GM18519 (cell line): ENCODE measurements at regions not wholly inside any gene's neighbourhood (a gene's known extent, or its start where the extent isn't known, plus 50 kb on each side); places are given as distances from the start of the nearest gene placed in this dataset.

ENCODE experiments used
- ATAC-seq: cut with Tn5 transposase; IDR thresholded peaks from one replicate; pipeline ENCODE4 v1.9.1; 2021; ENCODE audit warnings: mild to moderate bottlenecking, moderate library complexity; ENCODE audit not compliant: unreplicated experiment, low FRiP score

DNA sequence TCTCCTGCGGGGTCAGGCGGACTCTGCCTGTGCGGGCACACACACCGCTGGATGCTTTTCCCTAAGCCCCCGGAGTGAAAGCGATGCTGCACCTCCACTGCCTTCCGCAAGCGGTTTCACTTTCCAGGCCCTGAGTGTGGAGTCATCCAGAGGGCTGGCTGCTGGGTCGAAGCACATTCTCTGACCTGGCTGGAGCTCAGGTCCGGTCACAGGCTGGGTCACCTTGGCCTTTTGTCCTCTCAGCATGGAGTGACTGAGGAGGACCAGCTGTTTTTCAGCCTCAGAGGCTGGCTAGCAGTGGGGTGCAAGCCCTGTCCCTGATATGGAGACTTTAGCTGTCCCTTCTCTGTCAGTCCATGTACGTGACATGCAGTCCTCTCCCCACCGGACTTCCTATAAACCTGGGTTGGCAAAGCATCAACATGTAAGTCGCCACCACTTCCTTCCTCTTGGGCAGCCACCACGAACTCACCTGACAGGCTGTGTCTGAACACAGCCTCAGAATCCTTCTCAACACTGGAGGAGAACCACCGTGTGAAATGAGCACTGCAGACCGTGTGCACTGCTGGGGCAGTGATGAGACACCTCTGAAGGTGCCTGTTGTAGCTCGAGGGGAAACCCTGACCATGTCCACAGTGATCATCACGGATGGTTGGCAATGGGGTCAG lies 51.3 kb downstream of the GADD45G start:
- ATAC-seq = no peak

DNA sequence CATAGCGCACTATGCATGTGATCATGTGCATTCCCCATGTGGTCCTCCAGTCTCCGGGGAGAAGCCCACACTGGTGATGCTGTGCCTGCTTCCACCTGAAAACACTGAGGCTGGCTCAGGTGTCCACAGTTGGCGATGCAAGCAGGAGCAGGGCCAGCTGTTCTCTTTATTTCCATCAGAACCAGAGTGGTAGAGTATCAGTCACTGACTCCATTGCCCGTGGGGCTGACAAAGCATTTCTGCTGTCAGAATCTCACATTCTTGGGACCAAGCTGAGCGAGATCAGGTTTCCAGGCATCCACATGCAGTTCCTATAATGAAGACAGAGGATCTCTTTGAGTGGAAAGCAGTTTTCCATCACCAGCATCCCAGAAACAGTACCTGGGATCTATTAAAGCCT lies 52.5 kb downstream of the GADD45G start:
- ATAC-seq = no peak

DNA sequence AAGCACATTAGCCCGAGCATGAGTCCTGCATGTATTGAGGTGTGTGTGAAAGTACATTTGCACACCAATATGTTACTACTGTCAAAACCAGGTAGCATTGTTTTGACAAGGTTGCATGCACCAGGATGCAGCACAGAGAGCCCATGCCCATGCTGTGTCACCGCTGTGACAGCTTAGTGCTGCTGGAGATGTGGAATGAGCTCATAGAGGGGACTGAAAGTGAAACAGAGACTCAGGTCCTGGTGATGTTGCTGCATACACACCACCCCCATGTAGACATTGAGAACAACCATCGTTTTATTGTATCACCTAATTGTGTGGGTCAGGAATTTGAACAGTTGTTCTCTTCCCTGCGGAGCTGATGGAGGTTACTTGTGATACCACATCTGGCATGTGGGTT lies 53.0 kb downstream of the GADD45G start:
- peak; percentile 64 for ATAC-seq

DNA sequence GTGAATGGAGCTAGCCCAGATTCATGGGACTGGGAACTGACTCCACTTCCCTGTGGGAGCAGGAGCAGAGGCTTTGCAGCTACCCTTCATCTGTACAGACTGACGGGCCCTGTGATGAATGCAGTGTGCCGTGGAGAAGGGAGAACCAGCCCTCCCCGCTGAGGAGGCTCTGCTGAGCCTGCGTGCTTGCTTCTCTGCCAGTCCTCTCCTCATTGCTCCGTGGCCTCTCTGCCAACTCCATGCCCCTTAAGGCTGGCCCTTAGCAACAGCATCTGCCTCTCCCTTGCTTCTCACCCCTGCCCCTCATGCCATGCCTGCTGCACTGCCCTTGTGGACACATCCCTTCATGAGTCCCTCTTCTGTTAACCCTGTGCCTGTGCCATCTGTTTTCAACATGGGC lies 53.6 kb downstream of the GADD45G start:
- ATAC-seq = no peak

DNA sequence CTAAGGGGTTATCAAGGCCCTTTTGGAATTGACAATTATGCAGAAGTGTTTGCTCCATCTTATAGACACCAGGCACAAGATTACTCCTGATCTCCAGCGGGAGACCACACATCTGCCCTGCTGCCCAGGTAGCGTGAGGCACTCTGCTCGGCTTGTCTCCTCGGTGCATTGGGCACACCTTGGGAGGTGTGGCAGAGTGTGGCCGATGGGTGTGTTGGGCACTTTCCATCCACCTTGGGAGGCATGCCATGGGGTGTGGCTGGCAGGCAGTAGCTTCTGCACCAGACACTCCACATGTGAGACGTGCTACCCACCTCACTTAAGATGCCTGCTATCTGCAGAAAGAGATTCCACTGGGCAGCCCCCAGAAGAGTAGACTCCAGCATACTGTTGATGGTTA lies 54.1 kb downstream of the GADD45G start:
- ATAC-seq = no peak

DNA sequence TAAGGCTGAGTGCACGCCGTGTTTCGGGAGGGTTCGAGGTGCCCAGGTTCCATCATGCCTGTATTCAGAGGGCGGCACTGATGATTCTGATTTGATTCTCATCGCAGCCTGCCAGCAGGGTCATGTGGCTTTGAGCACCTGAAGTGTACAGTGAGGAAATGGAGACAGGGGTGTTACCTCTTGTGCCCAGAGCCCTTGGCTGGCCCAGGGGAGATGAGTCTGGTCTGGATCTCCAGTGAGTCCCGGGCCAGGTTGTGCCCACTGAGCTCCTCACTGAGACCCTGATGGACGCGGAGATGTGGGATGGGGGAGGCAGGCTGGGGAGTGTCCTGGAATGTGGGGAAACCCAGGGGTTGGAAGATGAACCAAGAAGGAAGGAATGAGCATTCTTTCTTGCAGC lies 54.7 kb downstream of the GADD45G start:
- no peak for ATAC-seq

DNA sequence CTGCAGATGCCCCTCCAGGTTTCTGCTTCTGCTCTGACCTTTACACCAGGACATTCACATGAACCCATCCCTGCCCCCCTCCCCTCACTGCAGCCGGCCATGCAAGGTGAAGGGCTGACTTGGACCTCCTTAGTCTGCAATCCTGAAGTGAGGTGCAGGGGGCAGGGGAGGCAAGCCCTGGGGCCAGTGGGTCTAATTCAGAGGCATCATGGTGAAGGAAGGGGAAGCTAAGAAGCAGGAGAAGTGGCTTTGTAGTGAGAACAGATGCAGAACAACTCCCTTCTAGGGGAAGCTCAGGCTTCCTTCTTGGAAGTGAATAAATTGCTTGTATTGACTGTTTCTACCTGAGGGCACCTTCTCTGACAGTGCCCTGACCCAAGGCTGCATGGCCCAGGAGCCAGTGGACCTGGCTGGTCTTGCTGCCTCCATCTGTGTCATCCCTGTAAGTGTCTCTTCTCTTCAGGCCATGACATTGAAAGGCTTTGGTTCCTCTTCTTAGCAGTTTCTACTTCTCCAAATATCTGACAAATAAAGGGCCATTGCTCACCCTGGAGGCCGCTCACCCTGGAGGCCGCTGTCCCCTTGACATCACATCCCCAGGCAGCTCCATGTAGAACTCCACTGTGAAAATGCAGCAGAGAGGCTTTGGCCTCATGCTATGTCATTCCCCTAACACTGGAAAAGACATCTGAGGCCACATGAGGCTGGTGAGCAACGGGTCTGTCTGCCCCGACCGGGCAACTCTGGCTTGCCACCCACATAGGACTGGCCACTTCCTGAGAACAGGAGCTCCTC lies 55.3 kb downstream of the GADD45G start:
- ATAC-seq = no peak

DNA sequence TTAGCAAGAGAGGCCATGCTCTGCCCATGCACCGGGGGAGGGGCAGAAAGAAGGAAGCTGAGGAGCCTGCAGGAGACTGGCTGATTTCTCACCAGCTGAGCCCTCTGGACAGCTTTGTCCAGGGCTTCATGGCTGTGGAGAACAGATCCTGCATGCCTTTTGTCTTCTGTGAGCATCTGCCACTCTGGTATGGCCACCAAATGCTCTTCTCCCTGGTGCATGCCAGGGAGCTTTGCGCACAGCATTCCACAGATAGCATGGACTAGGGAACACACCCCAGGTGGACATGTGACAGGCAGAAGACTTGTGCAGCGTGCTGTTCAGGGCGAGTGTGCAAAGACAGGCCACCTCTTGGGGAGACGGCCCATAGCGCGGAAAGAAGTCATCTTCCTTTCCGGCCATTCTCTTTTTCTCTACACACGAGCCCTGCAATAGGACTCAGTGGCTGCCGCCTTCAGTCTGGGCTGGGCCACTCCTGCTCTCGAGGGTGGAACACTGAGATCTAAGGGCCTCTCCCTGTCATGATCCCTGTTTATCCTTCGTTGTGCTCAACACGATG lies 56.7 kb downstream of the GADD45G start:
- ATAC-seq = no peak

DNA sequence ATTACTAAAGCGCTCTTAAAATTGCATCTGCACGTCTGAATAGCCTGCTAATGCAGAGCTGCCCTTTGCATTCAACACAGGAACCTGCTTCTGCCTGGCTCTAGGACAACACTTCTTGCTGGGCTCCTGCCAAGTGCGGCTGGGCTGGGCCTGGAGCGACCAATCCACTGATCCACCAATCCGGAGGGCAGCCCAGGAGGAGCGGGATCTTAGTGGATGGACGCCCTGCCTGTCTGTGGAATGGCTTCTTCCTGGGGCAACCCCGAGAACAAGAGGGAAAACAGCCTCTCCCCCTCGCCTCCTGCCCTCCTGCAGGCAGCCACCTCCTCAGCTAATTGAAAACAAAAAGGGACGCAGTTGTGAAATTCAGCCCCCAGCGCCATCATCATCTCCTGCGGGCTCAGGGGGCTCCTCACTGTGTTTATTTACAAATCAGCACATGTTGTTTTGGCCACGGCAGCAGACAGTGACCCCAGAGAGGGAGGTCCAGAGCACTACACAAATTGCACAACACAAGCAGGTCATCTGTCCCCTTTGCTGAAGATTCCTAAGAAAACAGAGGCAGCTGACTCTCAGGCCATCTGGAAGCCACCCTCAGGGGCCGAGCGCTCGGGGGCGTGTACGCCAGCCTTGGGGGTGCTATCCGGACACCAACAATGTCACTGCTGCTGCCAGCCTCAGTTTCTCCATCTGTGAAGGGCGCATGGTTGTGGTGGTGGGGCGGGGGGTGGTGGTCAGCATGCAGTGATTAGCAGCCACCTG lies 57.3 kb downstream of the GADD45G start:
- no peak for ATAC-seq

DNA sequence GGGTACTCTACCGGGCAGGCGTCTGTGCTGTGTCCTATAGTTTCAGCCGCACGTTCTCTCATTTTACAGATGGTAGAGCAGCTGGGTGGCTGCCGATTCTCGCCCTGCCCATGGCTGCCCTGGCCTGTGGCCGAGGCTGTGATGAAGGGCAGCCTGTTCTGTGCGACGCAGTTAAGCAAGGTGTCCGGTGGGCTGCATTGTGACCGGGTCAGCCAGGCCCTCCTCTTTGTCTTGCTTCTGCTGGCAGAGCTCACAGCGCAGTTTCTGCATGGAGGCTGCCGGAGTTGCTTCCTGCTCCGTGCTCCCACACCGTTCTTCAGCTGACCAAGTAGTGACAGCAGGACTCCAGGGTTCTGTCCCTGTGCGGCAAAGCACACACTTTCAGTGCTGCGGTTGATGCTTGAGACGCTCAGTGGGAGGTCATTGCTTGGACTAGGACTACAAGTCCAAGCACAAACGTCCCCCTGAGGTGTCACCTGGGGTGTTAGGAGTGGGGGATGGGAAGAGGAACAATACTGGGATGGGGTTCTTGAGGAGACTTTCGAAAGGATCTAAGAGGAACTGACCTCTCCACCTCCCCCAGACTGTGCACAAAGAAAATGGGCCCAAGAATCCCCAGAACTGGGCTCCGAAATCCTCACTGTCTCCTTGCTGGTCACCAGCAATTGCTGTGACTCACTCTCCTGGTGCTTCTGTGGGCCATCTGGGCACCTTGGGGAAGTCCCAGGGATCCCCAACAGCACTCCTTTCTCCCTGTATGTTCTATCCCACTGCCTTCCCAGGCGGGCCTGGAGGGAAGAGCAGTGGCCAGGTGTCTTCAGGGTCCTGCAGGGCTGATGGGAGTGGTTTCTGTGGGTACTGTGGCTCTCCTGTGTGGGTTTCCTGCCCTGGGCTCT lies 58.2 kb downstream of the GADD45G start:
- ATAC-seq = no peak

DNA sequence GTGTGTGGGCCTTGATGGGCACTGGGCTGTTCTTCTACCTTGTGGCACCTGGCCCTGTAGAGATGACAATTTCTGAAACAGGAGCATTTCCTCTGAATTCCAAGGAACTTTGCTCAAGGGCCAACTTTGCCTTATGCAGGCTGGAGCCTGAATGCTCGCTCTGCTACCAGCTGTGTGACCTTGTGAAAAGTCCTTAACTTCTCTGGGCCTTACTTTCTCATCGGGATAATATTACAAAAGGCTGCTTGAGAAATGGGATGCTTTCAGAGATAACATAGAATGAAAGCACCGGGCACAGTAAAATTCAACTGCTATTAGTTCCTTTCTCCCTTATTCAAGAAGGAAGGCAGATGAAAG lies 58.8 kb downstream of the GADD45G start:
- no peak for ATAC-seq

DNA sequence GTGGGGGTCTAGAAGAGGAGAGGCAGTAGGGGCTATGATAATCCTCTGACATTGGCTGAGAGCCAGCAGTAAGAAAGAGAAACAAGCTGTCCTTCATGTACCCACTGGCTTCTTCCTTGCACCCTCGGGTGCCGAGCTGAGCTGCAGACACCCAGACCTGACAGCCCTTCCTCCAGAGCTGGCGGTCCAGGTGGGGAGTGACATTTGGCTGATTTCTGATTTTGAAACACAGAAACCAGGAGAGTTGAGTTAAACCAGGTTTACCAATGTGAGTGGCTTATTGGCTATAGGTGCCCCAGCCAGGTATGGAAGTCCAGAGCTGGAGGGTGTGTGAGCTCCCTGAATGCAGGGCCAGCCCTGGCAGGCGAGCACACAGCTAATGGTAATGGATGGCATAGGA lies 59.2 kb downstream of the GADD45G start:
- no peak for ATAC-seq

DNA sequence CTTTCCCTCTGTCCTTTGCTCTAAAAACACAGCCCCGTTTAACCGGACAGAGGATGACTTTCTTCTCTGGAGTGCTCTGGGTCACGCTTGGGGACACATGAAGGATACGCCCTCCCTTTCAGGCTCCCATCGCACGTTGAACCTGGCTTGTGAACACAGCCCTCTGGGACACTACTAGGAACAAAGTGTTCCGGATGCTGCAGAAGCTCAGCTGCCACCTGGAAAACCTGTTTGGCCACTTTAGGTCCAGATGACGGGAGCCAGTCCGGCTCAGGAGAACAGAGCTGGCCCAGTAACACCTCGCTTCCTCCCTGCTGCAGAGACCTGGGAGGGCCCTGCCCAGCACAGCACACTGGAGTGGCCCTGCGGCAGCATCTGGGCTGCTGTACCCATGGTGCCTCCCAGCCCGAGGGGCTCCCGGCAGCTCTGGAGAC lies 60.1 kb downstream of the GADD45G start:
- ATAC-seq = no peak

DNA sequence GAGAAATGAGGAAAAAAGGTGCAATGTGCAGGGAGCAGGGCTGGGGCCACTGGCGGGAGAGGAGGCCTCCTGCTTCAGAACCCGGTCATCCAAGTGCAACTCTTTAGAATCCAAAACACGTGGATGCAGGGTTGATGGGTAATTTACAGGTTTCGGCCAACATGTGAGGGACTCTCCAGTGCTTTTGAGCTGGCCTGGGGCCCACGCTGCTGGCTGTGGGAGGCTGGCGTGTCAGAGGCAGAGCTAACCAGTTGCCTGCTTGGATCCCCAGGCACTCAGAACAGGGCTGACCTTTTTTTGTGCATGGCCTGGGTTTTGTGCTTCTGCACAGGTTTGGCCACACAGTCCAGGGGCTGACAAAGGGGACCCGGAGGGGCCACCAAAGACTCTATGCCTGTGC lies 61.6 kb downstream of the GADD45G start:
- no peak for ATAC-seq

DNA sequence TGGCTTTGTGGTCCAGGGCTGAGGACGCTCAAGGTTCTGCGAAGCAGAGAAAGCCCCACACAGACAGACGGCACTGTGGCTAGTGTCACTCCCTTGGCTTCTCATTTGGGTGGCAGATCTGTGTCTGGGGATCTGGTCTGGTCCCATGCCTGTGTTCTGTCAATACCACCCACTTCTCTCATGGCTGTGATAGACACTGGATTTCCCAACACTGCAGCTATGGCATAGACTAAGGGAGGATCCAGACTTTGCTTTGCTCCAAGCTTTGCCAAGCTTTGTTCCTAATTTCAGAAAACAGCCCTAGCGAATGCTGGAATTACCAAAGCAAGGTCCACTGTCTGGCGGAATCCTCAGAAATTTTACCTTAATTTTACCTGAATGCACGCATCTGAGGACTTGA lies 62.1 kb downstream of the GADD45G start:
- ATAC-seq = no peak

DNA sequence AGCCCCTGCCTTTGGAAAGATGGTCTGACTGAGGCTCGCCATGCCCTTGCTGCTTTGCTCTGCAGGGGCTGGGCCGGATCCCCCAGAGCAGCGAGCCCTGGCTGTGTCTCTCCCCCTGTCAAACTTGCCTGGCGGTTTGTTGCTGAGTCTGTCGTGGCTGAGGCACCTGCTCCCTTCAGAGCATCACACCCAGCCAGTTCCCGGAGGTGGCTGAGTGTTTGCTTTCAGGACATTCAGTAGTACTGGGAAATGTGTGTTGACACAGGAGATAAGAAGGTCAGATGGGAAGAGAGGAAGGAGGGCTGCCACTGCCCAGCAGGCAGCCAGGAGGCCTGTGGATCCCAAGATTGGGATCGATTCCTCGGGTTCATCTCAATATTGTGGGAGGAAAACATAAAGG lies 62.9 kb downstream of the GADD45G start:
- no peak for ATAC-seq

DNA sequence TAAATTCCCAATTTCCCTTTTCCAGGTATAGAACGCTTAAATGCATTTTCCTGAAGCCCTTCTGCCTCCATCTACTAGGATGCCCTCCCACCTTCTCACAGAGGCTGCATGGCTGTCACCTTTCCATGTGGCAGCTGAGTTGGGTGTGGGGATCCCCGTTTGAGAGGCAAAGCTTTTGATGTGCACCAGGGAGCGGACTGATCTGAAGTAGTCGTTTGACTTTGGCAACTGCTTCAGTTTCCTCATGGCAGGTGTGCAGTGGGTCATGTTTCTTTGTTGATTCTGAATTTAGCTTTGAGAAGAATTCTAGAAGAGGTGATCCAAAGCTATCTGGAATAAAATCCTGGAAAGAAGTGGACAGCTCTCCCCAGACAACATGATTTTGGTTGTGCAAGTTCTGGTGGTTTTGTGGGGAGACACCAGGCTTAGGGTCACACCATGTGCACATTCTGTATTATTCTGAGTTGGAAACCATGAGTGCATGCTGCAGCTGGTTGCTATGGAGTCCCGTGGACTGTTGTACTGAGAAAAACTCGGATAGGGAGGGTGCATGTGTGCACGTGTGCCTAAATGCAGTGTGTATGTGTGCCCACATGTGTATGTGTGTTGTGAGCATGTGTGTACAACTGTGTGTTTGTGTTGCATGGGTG lies 63.5 kb downstream of the GADD45G start:
- no peak for ATAC-seq

DNA sequence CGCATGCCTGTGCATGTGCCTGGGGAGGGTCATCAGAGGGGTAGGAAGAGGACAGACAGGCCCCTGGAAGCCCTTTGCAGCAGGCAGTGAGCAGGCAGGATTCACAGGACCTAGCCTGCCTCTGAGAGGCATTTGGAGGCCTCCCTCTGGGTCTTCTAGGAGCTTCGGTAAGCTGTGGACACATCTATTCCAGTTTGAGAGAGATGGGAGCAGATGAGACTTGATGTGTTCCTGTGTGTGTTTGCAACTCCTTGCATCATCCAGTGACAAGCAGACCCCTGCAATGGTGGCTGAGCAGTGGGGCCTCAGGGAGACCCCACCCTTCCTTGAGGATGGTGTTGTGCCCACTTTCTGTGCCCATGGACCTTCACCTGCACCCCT lies 64.0 kb downstream of the GADD45G start:
- no peak for ATAC-seq

DNA sequence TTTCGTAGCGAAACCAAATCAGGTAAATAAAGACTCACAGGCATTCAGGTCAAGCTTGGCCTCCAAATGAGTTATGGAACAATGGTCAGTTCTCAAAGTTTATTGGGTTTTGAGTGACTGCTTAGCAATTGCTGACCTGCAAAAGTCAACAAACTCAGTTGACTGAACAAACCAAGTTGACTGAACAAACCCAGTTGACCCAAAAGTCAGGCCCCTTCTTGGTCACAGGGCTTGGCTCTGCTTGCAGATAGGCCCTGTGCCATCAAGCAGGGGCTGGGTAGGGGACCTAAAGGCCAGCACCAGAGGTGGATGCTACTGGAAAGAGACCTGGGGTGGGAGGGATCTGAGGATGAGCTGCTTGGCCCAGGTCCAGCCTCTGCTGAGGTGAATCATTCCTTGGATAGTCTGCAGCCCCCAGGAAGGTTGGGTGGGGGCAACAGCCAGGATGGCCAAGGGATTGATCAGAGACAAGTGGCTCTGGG lies 64.6 kb downstream of the GADD45G start:
- ATAC-seq = no peak

DNA sequence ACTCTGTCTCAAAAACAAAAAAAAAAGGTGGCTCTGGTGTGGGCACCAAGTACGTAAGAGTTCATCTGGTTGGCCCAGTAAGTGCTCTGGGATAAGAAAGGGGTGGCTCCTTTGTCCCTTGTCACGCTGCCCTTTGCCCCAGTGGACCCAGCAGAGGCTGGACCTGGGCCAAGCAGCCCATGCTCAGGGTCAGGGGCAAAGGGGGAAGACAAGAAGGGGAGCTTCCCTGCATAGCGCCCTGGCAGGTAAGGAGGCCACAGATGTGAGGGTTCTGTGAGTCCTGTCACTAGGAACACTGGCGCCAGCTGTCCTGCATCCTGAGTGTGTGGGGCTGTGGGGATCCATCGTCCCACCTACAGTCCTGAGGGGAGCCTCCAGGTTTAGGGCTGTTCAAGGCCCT lies 65.3 kb downstream of the GADD45G start:
- no peak for ATAC-seq
